ENCODE measurements at regions not wholly inside any gene's neighbourhood (a gene's known extent, or its start where the extent isn't known, plus 50 kb on each side); places are given as distances from the start of the nearest gene placed in this dataset.

DNA sequence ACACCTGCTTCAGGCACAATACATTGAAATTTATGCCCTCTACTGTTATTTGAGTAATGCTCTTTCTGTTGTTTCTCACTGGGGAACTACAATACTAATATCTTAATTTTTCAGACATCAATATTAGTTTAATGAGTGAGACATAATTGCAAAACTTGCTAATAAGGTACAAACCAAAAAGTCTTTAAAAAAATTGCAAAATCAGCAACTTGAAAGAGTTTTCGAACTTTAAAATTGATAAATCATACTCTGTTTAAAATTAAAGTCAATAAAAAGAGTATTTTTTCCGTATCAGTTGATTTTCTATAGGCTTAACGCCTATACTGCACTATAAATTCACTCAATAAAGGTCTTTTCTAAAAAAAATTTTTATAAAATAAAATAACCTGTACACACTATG lies 1735.9 kb upstream of the SEL1L start (continued):
- TF ChIP-seq CREB1 (CRISPR knock-in tag; IDR thresholded peaks at IDR 0.05) (no peak), CBFB (CRISPR knock-in tag; IDR thresholded peaks at IDR 0.05; ENCODE audit: low read depth) (no peak)
- TF ChIP-seq, protein P1, sequence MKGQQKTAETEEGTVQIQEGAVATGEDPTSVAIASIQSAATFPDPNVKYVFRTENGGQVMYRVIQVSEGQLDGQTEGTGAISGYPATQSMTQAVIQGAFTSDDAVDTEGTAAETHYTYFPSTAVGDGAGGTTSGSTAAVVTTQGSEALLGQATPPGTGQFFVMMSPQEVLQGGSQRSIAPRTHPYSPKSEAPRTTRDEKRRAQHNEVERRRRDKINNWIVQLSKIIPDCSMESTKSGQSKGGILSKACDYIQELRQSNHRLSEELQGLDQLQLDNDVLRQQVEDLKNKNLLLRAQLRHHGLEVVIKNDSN (CRISPR knock-in tag; IDR thresholded peaks at IDR 0.05): no peak

DNA sequence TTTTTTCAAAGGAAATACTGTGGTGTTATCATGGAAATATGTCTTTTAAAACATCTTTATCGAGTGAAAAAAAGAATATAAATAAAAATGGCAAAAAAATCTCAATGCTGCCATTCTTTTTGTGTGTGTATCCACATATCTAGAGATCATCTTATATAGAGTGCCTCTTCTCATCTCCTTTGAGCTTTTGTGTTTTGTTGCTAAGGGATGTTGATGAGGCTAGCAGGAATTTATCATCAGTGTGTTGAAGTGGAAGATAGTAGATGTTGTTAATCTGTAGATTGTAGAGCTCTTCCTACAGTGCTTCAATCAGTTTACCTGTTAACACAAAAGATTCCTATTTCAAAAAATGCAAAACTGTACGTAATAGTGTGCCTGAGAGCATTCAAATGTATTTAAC lies 1738.0 kb upstream of the SEL1L start:
- H3K4me3 Mint-ChIP-seq: no peak overlapping the region

DNA sequence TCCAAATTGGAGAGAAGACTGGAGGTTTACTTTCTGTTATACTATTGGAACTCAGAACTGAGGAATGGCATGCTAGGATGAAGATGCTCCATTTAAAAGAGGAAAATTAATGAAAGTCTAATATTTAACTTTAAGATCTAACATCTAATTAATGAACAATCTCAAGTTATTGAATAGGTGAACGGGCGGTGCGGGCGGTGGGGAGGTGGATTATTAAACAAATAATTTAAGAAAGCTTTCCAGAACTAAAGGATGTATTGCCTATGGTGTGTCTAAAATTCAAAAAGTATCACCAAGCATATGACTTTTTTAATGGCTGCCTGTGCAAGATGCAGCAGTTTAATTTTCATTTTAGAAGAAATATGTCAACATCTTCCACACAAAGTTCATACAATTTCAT lies 1747.1 kb upstream of the SEL1L start:
- DNase-seq (ENCODE audit: low spot score): no peak
- ChIA-PET CTCF (no interaction called here), POLR2A (no interaction called here)
- peaks cover 8% of the 10 kb centered on the region; the same call in 1 of the 2 replicates for H3K9me3 Mint-ChIP-seq
- no peak overlapping the region for H3K27ac Mint-ChIP-seq
- no peaks in the 10 kb centered on the region for H3K36me3 Mint-ChIP-seq
- H3K27me3 Mint-ChIP-seq (ENCODE audit: low read depth): no peaks in the 10 kb centered on the region
- H3K4me1 Mint-ChIP-seq: no peaks in the 10 kb centered on the region
- no peak for ATAC-seq
- H3K4me3 Mint-ChIP-seq: no peak overlapping the region
- TF ChIP-seq, protein P2, sequence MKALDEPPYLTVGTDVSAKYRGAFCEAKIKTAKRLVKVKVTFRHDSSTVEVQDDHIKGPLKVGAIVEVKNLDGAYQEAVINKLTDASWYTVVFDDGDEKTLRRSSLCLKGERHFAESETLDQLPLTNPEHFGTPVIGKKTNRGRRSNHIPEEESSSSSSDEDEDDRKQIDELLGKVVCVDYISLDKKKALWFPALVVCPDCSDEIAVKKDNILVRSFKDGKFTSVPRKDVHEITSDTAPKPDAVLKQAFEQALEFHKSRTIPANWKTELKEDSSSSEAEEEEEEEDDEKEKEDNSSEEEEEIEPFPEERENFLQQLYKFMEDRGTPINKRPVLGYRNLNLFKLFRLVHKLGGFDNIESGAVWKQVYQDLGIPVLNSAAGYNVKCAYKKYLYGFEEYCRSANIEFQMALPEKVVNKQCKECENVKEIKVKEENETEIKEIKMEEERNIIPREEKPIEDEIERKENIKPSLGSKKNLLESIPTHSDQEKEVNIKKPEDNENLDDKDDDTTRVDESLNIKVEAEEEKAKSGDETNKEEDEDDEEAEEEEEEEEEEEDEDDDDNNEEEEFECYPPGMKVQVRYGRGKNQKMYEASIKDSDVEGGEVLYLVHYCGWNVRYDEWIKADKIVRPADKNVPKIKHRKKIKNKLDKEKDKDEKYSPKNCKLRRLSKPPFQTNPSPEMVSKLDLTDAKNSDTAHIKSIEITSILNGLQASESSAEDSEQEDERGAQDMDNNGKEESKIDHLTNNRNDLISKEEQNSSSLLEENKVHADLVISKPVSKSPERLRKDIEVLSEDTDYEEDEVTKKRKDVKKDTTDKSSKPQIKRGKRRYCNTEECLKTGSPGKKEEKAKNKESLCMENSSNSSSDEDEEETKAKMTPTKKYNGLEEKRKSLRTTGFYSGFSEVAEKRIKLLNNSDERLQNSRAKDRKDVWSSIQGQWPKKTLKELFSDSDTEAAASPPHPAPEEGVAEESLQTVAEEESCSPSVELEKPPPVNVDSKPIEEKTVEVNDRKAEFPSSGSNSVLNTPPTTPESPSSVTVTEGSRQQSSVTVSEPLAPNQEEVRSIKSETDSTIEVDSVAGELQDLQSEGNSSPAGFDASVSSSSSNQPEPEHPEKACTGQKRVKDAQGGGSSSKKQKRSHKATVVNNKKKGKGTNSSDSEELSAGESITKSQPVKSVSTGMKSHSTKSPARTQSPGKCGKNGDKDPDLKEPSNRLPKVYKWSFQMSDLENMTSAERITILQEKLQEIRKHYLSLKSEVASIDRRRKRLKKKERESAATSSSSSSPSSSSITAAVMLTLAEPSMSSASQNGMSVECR (CRISPR knock-in tag; IDR thresholded peaks at IDR 0.05; ENCODE audit: borderline replicate concordance): no peak
- no peak for TF ChIP-seq ZNF219 (CRISPR knock-in tag; IDR thresholded peaks at IDR 0.05; ENCODE audit: borderline replicate concordance)
- TF ChIP-seq GTF2I (CRISPR knock-in tag; conservative IDR thresholded peaks at IDR 0.05): no peak
- TF ChIP-seq TEAD1 (CRISPR knock-in tag; IDR thresholded peaks at IDR 0.05): no peak

More for the DNA sequence above, 1738.0 kb upstream of the SEL1L start:
- Mint-ChIP-seq H3K36me3 (no peaks in the 10 kb centered on the region), H3K9me3 (no peaks in the 10 kb centered on the region), H3K27ac (no peak overlapping the region), H3K27me3 (ENCODE audit: low read depth) (no peaks in the 10 kb centered on the region), H3K4me1 (no peaks in the 10 kb centered on the region)
- DNase-seq (ENCODE audit: low spot score) (no peak), ATAC-seq (no peak)
- ChIA-PET POLR2A (no interaction called here), CTCF (no interaction called here)
- TF ChIP-seq SP1 (CRISPR knock-in tag; conservative IDR thresholded peaks at IDR 0.05) (no peak), ESRRA (CRISPR knock-in tag; IDR thresholded peaks at IDR 0.05; ENCODE audit: borderline replicate concordance) (no peak), JAZF1 (CRISPR knock-in tag; IDR thresholded peaks at IDR 0.05) (no peak), FOXJ3 (CRISPR knock-in tag; IDR thresholded peaks at IDR 0.05; ENCODE audit: borderline replicate concordance) (no peak), ZNF671 (CRISPR knock-in tag; IDR thresholded peaks at IDR 0.05) (no peak), ZNF423 (CRISPR knock-in tag; IDR thresholded peaks at IDR 0.05) (no peak), RORB (CRISPR knock-in tag; IDR thresholded peaks at IDR 0.05) (no peak), OVOL2 (CRISPR knock-in tag; IDR thresholded peaks at IDR 0.05; ENCODE audit: borderline replicate concordance) (no peak), GRHL2 (CRISPR knock-in tag; IDR thresholded peaks at IDR 0.05; ENCODE audit: insufficient replicate concordance, severe bottlenecking) (no peak), ZNF121 (CRISPR knock-in tag; IDR thresholded peaks at IDR 0.05) (no peak), ZNF138 (CRISPR knock-in tag; conservative IDR thresholded peaks at IDR 0.05) (no peak), SMAD4 (CRISPR knock-in tag; IDR thresholded peaks at IDR 0.05) (no peak)
- TF ChIP-seq, protein P3, sequence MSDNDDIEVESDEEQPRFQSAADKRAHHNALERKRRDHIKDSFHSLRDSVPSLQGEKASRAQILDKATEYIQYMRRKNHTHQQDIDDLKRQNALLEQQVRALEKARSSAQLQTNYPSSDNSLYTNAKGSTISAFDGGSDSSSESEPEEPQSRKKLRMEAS (CRISPR knock-in tag; IDR thresholded peaks at IDR 0.05): no peak
- TF ChIP-seq, protein P4, sequence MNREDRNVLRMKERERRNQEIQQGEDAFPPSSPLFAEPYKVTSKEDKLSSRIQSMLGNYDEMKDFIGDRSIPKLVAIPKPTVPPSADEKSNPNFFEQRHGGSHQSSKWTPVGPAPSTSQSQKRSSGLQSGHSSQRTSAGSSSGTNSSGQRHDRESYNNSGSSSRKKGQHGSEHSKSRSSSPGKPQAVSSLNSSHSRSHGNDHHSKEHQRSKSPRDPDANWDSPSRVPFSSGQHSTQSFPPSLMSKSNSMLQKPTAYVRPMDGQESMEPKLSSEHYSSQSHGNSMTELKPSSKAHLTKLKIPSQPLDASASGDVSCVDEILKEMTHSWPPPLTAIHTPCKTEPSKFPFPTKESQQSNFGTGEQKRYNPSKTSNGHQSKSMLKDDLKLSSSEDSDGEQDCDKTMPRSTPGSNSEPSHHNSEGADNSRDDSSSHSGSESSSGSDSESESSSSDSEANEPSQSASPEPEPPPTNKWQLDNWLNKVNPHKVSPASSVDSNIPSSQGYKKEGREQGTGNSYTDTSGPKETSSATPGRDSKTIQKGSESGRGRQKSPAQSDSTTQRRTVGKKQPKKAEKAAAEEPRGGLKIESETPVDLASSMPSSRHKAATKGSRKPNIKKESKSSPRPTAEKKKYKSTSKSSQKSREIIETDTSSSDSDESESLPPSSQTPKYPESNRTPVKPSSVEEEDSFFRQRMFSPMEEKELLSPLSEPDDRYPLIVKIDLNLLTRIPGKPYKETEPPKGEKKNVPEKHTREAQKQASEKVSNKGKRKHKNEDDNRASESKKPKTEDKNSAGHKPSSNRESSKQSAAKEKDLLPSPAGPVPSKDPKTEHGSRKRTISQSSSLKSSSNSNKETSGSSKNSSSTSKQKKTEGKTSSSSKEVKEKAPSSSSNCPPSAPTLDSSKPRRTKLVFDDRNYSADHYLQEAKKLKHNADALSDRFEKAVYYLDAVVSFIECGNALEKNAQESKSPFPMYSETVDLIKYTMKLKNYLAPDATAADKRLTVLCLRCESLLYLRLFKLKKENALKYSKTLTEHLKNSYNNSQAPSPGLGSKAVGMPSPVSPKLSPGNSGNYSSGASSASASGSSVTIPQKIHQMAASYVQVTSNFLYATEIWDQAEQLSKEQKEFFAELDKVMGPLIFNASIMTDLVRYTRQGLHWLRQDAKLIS (CRISPR knock-in tag; IDR thresholded peaks at IDR 0.05; ENCODE audit: borderline replicate concordance): no peak
- TF ChIP-seq, protein P5, sequence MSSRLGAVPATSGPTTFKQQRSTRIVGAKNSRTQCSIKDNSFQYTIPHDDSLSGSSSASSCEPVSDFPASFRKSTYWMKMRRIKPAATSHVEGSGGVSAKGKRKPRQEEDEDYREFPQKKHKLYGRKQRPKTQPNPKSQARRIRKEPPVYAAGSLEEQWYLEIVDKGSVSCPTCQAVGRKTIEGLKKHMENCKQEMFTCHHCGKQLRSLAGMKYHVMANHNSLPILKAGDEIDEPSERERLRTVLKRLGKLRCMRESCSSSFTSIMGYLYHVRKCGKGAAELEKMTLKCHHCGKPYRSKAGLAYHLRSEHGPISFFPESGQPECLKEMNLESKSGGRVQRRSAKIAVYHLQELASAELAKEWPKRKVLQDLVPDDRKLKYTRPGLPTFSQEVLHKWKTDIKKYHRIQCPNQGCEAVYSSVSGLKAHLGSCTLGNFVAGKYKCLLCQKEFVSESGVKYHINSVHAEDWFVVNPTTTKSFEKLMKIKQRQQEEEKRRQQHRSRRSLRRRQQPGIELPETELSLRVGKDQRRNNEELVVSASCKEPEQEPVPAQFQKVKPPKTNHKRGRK (CRISPR knock-in tag; IDR thresholded peaks at IDR 0.05; ENCODE audit: borderline replicate concordance): no peak
- TF ChIP-seq, protein P6, sequence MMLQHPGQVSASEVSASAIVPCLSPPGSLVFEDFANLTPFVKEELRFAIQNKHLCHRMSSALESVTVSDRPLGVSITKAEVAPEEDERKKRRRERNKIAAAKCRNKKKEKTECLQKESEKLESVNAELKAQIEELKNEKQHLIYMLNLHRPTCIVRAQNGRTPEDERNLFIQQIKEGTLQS (CRISPR knock-in tag; conservative IDR thresholded peaks at IDR 0.05): no peak
- TF ChIP-seq, protein P7, sequence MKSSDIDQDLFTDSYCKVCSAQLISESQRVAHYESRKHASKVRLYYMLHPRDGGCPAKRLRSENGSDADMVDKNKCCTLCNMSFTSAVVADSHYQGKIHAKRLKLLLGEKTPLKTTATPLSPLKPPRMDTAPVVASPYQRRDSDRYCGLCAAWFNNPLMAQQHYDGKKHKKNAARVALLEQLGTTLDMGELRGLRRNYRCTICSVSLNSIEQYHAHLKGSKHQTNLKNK (CRISPR knock-in tag; IDR thresholded peaks at IDR 0.05): no peak
- TF ChIP-seq, protein P8, sequence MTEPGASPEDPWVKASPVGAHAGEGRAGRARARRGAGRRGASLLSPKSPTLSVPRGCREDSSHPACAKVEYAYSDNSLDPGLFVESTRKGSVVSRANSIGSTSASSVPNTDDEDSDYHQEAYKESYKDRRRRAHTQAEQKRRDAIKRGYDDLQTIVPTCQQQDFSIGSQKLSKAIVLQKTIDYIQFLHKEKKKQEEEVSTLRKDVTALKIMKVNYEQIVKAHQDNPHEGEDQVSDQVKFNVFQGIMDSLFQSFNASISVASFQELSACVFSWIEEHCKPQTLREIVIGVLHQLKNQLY (CRISPR knock-in tag; IDR thresholded peaks at IDR 0.05): no peak

Data from WTC11 (cell line).